Mesendoderm (in vitro differentiated cells): ENCODE measurements at regions not wholly inside any gene's neighbourhood (a gene's known extent, or its start where the extent isn't known, plus 50 kb on each side); places are given as distances from the start of the nearest gene placed in this dataset.

Experiments
- DNase-seq: peaks from one replicate; pipeline ENCODE4 v3.0.0; 2013
- H2AK5ac ChIP-seq: 2 replicates; pipeline ENCODE4 v1.6.1; 2013; ENCODE audit warnings: low read length, inconsistent platforms
- H2BK120ac ChIP-seq: 2 replicates; pipeline ENCODE4 v1.6.1; 2013; ENCODE audit warnings: low read depth, mild to moderate bottlenecking, low read length, moderate library complexity, mixed read lengths
- H2BK15ac ChIP-seq: replicated peaks from 2 replicates; pipeline ENCODE4 v1.6.1; 2013; ENCODE audit warnings: low read depth, mild to moderate bottlenecking, moderate library complexity
- H2BK5ac ChIP-seq: 2 replicates; pipeline ENCODE4 v1.6.1; 2013; ENCODE audit warnings: low read length, inconsistent platforms
- H3K18ac ChIP-seq: 2 replicates; pipeline ENCODE4 v1.6.1; 2013; ENCODE audit warnings: mild to moderate bottlenecking, low read length, mixed read lengths
- H3K23ac ChIP-seq: one replicate; pipeline ENCODE4 v1.6.1; 2013; ENCODE audit warnings: low read length
- H3K27ac ChIP-seq: 2 replicates; pipeline ENCODE4 v1.5.1; 2013; ENCODE audit warnings: low read depth, mild to moderate bottlenecking, inconsistent platforms, low read length, moderate library complexity
- H3K27me3 ChIP-seq: 2 replicates; pipeline ENCODE4 v1.6.1; 2013; ENCODE audit warnings: low read length, control low read depth, mild to moderate bottlenecking, inconsistent platforms; ENCODE audit not compliant: insufficient read depth, poor library complexity
- H3K36me3 ChIP-seq: 2 replicates; pipeline ENCODE4 v1.6.1; 2013; ENCODE audit warnings: low read length, inconsistent platforms; ENCODE audit not compliant: control insufficient read depth, insufficient read depth
- H3K4ac ChIP-seq: one replicate; pipeline ENCODE4 v1.6.1; 2013; ENCODE audit warnings: low read depth, mild to moderate bottlenecking, low read length, moderate library complexity
- H3K4me1 ChIP-seq: 2 replicates; pipeline ENCODE4 v1.6.1; 2013; ENCODE audit warnings: low read depth, low read length, inconsistent platforms; ENCODE audit not compliant: control insufficient read depth
- H3K4me2 ChIP-seq: 2 replicates; pipeline ENCODE4 v1.6.1; 2013; ENCODE audit warnings: low read length
- H3K4me3 ChIP-seq: 2 replicates; pipeline ENCODE4 v1.5.1; 2013; ENCODE audit warnings: mild to moderate bottlenecking, low read length
- H3K56ac ChIP-seq: one replicate; pipeline ENCODE4 v1.6.1; 2013; ENCODE audit warnings: low read length
- H3K79me1 ChIP-seq: 2 replicates; pipeline ENCODE4 v1.6.1; 2013; ENCODE audit warnings: low read length, inconsistent platforms
- H3K79me2 ChIP-seq: 2 replicates; pipeline ENCODE4 v1.6.1; 2013; ENCODE audit warnings: mild to moderate bottlenecking, low read length; ENCODE audit not compliant: control insufficient read depth, insufficient read depth
- H3K9ac ChIP-seq: 2 replicates; pipeline ENCODE4 v1.6.1; 2013; ENCODE audit warnings: low read length, inconsistent platforms
- H4K5ac ChIP-seq: one replicate; pipeline ENCODE4 v1.6.1; 2013; ENCODE audit warnings: low read length
- H4K8ac ChIP-seq: one replicate; pipeline ENCODE4 v1.6.1; 2013; ENCODE audit warnings: low read depth, mild to moderate bottlenecking, control low read depth, low read length, moderate library complexity
- WGBS: extraction: QIAGEN DNeasy Blood & Tissue Kit; methylation state at CpG from one replicate; pipeline ENCODE4 v1.1.7; 2013; ENCODE audit warnings: low lambda C conversion rate, missing lambda C conversion rate; ENCODE audit not compliant: insufficient coverage; ENCODE audit errors: extremely low coverage; 5-methylcytosine and 5-hydroxymethylcytosine counted together

DNA sequence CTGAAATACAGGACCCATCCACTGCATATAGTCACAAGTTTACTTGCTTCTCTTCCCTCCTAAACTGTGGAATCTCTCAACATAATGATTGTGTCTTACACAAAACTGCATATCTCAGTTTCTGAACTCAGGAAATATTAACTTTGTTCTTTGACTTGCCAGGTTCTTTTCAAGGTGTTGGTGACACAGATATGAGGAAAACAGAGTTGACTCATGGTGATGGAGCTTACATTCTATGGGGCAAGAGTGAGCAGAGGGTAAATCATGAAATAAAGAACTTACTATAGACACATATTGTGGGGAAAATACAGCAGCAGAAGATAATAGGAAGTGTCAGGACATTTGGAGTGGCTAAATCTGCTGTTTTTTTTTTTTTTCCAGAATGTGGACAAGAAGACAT, 72.5 kb upstream of the IGFBP3 start:
- H3K27ac ChIP-seq = no peak overlapping the region
- peaks cover 9% of the 10 kb centered on the region for H3K4me1 ChIP-seq
- DNase-seq = no peak
- H3K4ac ChIP-seq = no peak overlapping the region
- no peak overlapping the region for H3K18ac ChIP-seq
- H2BK15ac ChIP-seq = no peak overlapping the region
- H3K79me1 ChIP-seq = no peaks in the 10 kb centered on the region
- no peak overlapping the region for H4K8ac ChIP-seq
- no peak overlapping the region for H2BK5ac ChIP-seq
- no peak overlapping the region for H2AK5ac ChIP-seq
- H4K5ac ChIP-seq = no peak overlapping the region
- no peak overlapping the region for H3K4me3 ChIP-seq
- H3K27me3 ChIP-seq = no peaks in the 10 kb centered on the region
- no peaks in the 10 kb centered on the region for H3K79me2 ChIP-seq
- H3K9ac ChIP-seq = no peak overlapping the region
- no peaks in the 10 kb centered on the region for H3K36me3 ChIP-seq
- no peak overlapping the region for H3K23ac ChIP-seq
- H2BK120ac ChIP-seq = no peak overlapping the region
- no peak overlapping the region for H3K4me2 ChIP-seq
- no peak overlapping the region for H3K56ac ChIP-seq

DNA sequence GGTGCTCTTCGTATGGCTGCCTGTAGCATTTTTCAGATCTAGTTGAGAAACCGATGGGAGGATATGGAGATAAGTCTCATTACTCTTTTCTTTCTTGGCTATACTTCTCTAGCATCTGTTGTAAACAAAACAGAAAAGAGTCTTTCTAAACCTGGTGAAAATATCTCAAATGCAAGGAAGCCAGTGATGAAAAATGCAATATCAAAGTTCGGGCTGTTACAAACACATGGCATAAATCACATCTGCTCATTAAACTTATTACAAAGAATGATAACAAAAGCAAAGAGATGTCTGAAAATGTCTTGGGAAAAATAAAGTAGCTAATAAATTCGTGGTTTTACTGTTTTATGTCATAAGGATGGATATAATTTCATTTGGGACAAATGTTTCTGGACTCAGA, 71.8 kb upstream of the IGFBP3 start:
- no peak for DNase-seq
- WGBS = no CpG with 5 or more reads among the region's 4 CpGs

DNA sequence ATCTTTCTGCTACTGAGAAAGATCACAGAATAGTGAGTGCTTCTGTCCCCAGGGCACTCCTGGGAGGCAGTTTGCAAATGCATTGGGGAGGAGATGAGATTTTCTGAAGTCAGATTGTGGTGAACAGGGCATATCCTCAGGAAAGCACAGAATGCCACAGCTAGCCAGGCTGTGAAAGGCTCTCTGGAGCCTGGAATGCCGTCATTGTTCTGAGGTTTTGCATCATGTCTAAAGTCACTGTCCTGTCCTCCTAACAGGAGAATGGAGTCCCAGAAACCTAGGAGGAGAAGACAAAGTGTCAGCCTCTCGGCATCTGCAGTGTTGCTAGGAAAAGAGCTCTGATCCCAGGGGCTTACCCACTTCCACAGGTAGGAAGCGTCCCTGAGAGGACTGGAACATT, 69.2 kb upstream of the IGFBP3 start:
- DNase-seq = peak; percentile 77
- H3K4ac ChIP-seq = no peak overlapping the region

More for the DNA sequence above, 71.8 kb upstream of the IGFBP3 start:
- Histone ChIP-seq H3K23ac (no peak overlapping the region), H3K4ac (no peak overlapping the region), H2BK120ac (no peak overlapping the region), H3K4me3 (no peak overlapping the region), H3K4me2 (no peak overlapping the region), H4K8ac (no peak overlapping the region), H3K18ac (no peak overlapping the region), H3K79me2 (no peaks in the 10 kb centered on the region), H4K5ac (no peak overlapping the region), H3K27ac (no peak overlapping the region), H3K56ac (no peak overlapping the region), H2BK5ac (no peak overlapping the region), H3K4me1 (peaks cover 9% of the 10 kb centered on the region), H3K36me3 (no peaks in the 10 kb centered on the region), H3K9ac (no peak overlapping the region), H2AK5ac (no peak overlapping the region), H2BK15ac (no peak overlapping the region), H3K27me3 (no peaks in the 10 kb centered on the region), H3K79me1 (no peaks in the 10 kb centered on the region)

GRCh38 chr7:45988405-45989057, 67.5 kb upstream of the IGFBP3 start:
- H3K4me3 ChIP-seq = no peak overlapping the region
- H3K36me3 ChIP-seq = no peaks in the 10 kb centered on the region
- H3K4ac ChIP-seq = no peak overlapping the region
- H3K4me1 ChIP-seq = peaks cover 9% of the 10 kb centered on the region
- no peaks in the 10 kb centered on the region for H3K79me2 ChIP-seq
- WGBS = no CpG with 5 or more reads among the region's 9 CpGs
- no peak for DNase-seq
- no peak overlapping the region for H3K9ac ChIP-seq
- H4K8ac ChIP-seq = no peak overlapping the region
- H2AK5ac ChIP-seq = no peak overlapping the region
- no peaks in the 10 kb centered on the region for H3K27me3 ChIP-seq
- H2BK5ac ChIP-seq = no peak overlapping the region
- H3K27ac ChIP-seq = no peak overlapping the region
- H3K18ac ChIP-seq = no peak overlapping the region
- H3K56ac ChIP-seq = no peak overlapping the region
- no peak overlapping the region for H2BK15ac ChIP-seq
- no peak overlapping the region for H3K4me2 ChIP-seq
- H3K79me1 ChIP-seq = no peaks in the 10 kb centered on the region
- no peak overlapping the region for H2BK120ac ChIP-seq
- no peak overlapping the region for H4K5ac ChIP-seq
- H3K23ac ChIP-seq = no peak overlapping the region

More for the DNA sequence above, 69.2 kb upstream of the IGFBP3 start:
- Histone ChIP-seq H3K27me3 (no peaks in the 10 kb centered on the region), H3K4me1 (peaks cover 9% of the 10 kb centered on the region), H3K56ac (peak overlapping the region; percentile 19), H4K8ac (no peak overlapping the region), H3K79me2 (no peaks in the 10 kb centered on the region), H3K36me3 (no peaks in the 10 kb centered on the region), H2BK15ac (no peak overlapping the region), H3K9ac (no peak overlapping the region), H2BK120ac (no peak overlapping the region), H2AK5ac (no peak overlapping the region), H2BK5ac (no peak overlapping the region), H3K27ac (no peak overlapping the region), H3K23ac (no peak overlapping the region), H3K79me1 (no peaks in the 10 kb centered on the region), H3K4me3 (no peak overlapping the region), H3K18ac (no peak overlapping the region), H4K5ac (no peak overlapping the region), H3K4me2 (no peak overlapping the region)
- no CpG with 5 or more reads among the region's 3 CpGs for WGBS

- no peak overlapping the region for H2BK120ac ChIP-seq
- no peak overlapping the region for H2BK5ac ChIP-seq
- no peak for DNase-seq
- H3K27ac ChIP-seq = no peak overlapping the region
- H2BK15ac ChIP-seq = no peak overlapping the region
- H3K4me3 ChIP-seq = no peak overlapping the region
- no peaks in the 10 kb centered on the region for H3K36me3 ChIP-seq
- H3K18ac ChIP-seq = no peak overlapping the region
- WGBS = no CpG with 5 or more reads among the region's 14 CpGs
- no peaks in the 10 kb centered on the region for H3K27me3 ChIP-seq
- H3K23ac ChIP-seq = no peak overlapping the region
- no peak overlapping the region for H3K56ac ChIP-seq
- H3K4me2 ChIP-seq = no peak overlapping the region
- H4K5ac ChIP-seq = no peak overlapping the region
- H3K4ac ChIP-seq = no peak overlapping the region
- no peak overlapping the region for H2AK5ac ChIP-seq
- no peaks in the 10 kb centered on the region for H3K79me2 ChIP-seq
- no peaks in the 10 kb centered on the region for H3K79me1 ChIP-seq
- peaks cover 9% of the 10 kb centered on the region for H3K4me1 ChIP-seq
- no peak overlapping the region for H3K9ac ChIP-seq
- no peak overlapping the region for H4K8ac ChIP-seq
Measured at GRCh38 chr7:45987521-45988290, 66.6 kb upstream of the IGFBP3 start.
